ENCODE measurements at regions not wholly inside any gene's neighbourhood (a gene's known extent, or its start where the extent isn't known, plus 50 kb on each side); places are given as distances from the start of the nearest gene placed in this dataset.

DNA sequence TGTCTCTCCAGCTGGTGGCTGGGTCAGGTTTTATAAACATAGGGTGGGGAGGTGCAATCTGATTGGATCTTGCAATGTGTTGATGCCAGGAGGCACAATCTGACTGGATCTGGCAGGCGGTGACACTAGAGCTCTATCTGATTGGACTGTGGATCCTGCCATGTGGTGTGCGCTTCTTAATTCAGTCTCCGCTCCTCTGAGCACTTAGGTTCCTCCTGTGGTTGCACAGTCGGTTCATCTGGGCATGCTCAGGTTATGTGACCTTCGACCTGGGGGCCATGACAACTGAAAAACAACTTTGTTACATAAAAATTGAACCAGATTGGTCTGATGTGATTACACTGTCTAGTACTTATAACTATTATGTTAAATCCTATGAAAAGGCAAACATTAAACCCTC lies 127.1 kb upstream of the SVIL start:
- Histone ChIP-seq H3K36me3 (ENCODE audit: insufficient read depth) (no peaks in the 10 kb centered on the region), H2AFZ (ENCODE audit: low read depth) (no peak overlapping the region), H3K27me3 (ENCODE audit: insufficient read depth, low read depth) (no peaks in the 10 kb centered on the region), H3K4me3 (IDR thresholded peaks at IDR 0.05; ENCODE audit: insufficient read depth, low read depth, low read length) (no peak overlapping the region), H3K27ac (no peak overlapping the region), H3K79me2 (ENCODE audit: insufficient read depth, low read depth) (no peaks in the 10 kb centered on the region), H3K9ac (no peak overlapping the region), H3K4me2 (no peak overlapping the region), H4K20me1 (ENCODE audit: insufficient read depth) (no peaks in the 10 kb centered on the region), H3K4me1 (ENCODE audit: low read depth, poor library complexity, severe bottlenecking) (no peaks in the 10 kb centered on the region)
- TF ChIP-seq, protein P1, sequence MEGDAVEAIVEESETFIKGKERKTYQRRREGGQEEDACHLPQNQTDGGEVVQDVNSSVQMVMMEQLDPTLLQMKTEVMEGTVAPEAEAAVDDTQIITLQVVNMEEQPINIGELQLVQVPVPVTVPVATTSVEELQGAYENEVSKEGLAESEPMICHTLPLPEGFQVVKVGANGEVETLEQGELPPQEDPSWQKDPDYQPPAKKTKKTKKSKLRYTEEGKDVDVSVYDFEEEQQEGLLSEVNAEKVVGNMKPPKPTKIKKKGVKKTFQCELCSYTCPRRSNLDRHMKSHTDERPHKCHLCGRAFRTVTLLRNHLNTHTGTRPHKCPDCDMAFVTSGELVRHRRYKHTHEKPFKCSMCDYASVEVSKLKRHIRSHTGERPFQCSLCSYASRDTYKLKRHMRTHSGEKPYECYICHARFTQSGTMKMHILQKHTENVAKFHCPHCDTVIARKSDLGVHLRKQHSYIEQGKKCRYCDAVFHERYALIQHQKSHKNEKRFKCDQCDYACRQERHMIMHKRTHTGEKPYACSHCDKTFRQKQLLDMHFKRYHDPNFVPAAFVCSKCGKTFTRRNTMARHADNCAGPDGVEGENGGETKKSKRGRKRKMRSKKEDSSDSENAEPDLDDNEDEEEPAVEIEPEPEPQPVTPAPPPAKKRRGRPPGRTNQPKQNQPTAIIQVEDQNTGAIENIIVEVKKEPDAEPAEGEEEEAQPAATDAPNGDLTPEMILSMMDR (conservative IDR thresholded peaks at IDR 0.05; ENCODE audit: low read depth, low read length), result no peak

DNA sequence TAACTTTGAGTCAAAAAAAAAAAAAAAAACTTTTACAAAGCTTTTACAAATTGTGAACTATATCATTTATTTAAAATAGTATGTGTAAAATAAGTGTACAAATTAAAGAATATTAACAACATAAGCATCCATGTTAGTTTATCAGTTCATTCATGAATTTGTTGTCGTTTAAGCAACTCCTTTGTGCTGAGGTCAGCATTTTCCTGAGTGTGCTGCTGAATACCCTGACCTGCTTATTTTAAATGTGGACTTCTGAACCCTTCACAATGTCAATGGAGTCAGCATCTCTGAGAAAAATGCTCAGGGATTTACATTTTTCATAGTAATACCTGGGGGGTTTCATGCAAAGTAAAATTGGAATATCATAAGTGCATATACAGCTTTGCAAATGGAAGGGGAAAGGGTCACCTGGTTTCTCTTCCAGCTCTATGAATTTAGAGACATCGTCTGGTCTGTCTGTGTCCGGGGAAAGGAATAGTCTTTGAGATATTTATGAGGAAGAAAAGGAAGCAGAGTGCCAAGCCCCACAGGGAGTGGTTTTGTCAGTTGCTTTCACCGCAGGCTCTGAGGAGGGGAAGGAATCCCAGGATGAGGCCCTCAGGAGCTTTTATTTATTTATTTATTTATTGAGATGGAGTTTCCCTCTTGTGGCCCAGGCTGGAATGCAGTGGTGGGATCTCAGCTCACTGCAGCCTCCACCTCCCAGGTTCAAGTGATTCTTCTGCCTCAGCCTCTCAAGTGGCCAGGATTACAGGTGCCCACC lies 125.5 kb upstream of the SVIL start:
- H3K27ac ChIP-seq, result no peak overlapping the region
- H4K20me1 ChIP-seq (ENCODE audit: insufficient read depth), result no peaks in the 10 kb centered on the region
- H3K4me1 ChIP-seq (ENCODE audit: low read depth, poor library complexity, severe bottlenecking), result no peaks in the 10 kb centered on the region
- no peaks in the 10 kb centered on the region for H3K36me3 ChIP-seq (ENCODE audit: insufficient read depth)
- no peak overlapping the region for H3K4me3 ChIP-seq (IDR thresholded peaks at IDR 0.05; ENCODE audit: insufficient read depth, low read depth, low read length)
- H3K27me3 ChIP-seq (ENCODE audit: insufficient read depth, low read depth), result no peaks in the 10 kb centered on the region
- TF ChIP-seq, protein P1 (conservative IDR thresholded peaks at IDR 0.05; ENCODE audit: low read depth, low read length), result no peak
- H3K9ac ChIP-seq, result no peak overlapping the region
- H2AFZ ChIP-seq (ENCODE audit: low read depth), result no peak overlapping the region
- no peak overlapping the region for H3K4me2 ChIP-seq
- no peaks in the 10 kb centered on the region for H3K79me2 ChIP-seq (ENCODE audit: insufficient read depth, low read depth)

DNA sequence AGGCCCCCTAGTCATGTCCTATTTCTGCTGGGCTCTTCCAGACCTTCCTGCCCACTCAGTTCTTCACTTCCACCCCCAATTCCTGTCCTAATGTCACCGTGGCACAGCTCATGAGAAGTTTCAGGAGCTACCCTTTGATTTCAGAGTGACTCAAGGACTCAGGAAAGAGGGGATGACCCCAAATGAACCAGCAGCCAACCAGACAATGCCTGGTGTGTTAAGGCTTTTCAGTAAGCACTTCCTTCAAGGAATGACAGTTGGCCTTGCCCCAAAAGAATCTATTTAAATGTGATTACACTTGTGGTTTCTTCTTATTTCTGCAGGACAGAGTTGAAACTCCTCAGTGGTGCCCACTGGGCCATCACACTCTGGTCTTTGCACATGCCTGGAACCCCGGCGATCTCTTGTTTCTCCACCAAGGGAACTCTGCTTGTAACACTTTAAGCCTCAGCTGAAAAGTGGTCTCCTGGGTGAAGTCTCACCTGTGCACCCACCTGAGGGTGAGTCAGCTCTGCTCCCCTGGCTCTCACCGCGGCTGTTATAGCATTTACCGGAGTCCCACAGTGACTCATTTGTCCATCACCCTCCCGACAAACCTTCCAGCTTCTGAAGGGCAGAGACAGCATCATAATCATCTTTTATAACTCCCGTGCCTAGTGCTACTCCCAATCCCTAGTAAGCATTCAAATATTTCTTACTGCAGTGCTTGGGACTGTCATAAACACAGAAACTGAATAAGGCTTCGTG lies 123.0 kb upstream of the SVIL start:
- Histone ChIP-seq H3K36me3 (ENCODE audit: insufficient read depth) (no peaks in the 10 kb centered on the region), H3K9ac (no peak overlapping the region), H2AFZ (ENCODE audit: low read depth) (no peak overlapping the region), H3K4me1 (ENCODE audit: low read depth, poor library complexity, severe bottlenecking) (no peaks in the 10 kb centered on the region), H4K20me1 (ENCODE audit: insufficient read depth) (no peaks in the 10 kb centered on the region), H3K27ac (no peak overlapping the region), H3K4me3 (IDR thresholded peaks at IDR 0.05; ENCODE audit: insufficient read depth, low read depth, low read length) (no peak overlapping the region), H3K4me2 (no peak overlapping the region), H3K79me2 (ENCODE audit: insufficient read depth, low read depth) (no peaks in the 10 kb centered on the region), H3K27me3 (ENCODE audit: insufficient read depth, low read depth) (no peaks in the 10 kb centered on the region)
- TF ChIP-seq, protein P1 (conservative IDR thresholded peaks at IDR 0.05; ENCODE audit: low read depth, low read length), result no peak

DNA sequence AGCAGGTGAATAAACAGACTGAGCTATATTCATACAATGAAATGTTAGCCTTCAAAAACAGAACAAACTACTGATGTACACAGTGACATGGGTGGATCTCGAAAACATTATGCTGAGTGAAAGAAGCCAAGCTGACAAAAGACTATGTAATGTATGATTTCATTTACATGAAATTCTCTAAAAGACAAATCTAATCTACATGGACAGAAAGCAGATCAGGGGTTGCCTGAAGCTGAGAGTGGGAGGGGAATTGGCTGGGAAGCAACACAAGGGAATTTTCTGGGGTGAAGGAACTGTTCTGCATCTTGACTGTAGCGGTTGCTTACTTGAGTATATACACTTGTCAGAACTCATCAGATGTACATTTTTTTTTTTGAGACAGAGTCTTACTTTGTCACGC lies 121.7 kb upstream of the SVIL start:
- H3K4me1 ChIP-seq (ENCODE audit: low read depth, poor library complexity, severe bottlenecking), result no peaks in the 10 kb centered on the region
- TF ChIP-seq, protein P1 (conservative IDR thresholded peaks at IDR 0.05; ENCODE audit: low read depth, low read length), result no peak
- no peaks in the 10 kb centered on the region for H3K79me2 ChIP-seq (ENCODE audit: insufficient read depth, low read depth)
- no peaks in the 10 kb centered on the region for H3K27me3 ChIP-seq (ENCODE audit: insufficient read depth, low read depth)
- H3K4me3 ChIP-seq (IDR thresholded peaks at IDR 0.05; ENCODE audit: insufficient read depth, low read depth, low read length), result no peak overlapping the region
- no peaks in the 10 kb centered on the region for H3K36me3 ChIP-seq (ENCODE audit: insufficient read depth)
- no peak overlapping the region for H3K27ac ChIP-seq
- no peaks in the 10 kb centered on the region for H4K20me1 ChIP-seq (ENCODE audit: insufficient read depth)
- H3K9ac ChIP-seq, result no peak overlapping the region
- H3K4me2 ChIP-seq, result no peak overlapping the region
- H2AFZ ChIP-seq (ENCODE audit: low read depth), result no peak overlapping the region

All from KMS-11 (cell line).